ENCODE measurements at regions not wholly inside any gene's neighbourhood (a gene's known extent, or its start where the extent isn't known, plus 50 kb on each side); places are given as distances from the start of the nearest gene placed in this dataset.

DNA sequence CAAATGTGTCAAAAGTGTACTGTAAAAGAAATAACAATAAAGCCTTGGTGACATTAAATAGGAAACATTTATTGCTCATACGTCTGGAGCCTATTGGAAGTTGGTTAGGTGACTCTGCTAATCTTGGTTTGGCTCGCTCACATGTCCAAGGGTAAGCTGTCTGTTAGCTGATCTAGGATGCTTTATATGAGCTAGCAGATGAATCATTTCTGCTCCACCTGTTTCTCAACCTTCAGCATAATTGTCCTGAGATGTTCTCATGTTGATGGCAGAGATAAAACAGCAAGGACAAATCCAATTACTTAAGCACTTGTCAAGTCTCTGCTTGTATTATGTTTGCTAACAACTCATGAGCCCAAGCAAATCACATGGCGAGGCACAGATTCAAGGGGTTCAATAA, 56.0 kb upstream of the CD53 start:
- DNase-seq (ENCODE audit: low read depth): no peak

DNA sequence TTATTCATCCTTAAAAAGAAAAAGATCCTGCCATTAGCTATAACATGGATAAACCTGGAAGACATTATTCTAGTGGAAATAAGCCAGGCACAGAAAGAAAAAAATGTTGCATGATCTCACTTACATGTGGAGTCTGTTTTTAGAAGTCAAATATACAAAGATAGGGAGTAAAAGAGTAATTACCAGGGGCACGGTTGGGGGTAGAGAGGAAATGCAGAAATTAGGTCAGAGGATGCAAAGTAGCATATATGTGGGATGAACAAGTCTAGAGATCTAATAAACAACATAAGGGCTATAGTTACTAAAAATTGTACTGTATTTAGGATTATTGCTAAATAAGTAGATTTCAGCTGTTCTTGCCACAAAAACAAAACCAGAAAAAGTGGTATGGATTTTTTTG, 61.4 kb upstream of the CD53 start:
- no peak for DNase-seq (ENCODE audit: low read depth)

DNA sequence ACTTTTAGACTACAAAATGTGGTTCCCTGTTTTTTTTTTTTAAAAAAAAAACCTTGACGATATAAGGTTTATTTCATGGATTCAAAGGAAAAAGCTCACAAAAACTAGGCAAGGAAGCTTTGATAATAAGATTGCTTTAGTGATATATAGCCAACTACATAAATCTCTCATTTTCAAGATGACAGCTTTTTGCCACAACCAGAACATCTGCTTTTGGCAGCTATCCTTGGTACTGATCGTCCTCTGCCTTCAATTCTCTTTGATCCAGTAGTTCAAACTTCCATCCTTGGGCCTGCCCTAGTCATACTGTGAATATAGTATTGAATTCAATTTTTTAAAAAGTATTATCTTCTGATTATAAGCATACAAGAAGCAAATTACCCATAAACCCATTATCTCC, 72.9 kb upstream of the CD53 start:
- no peak for DNase-seq (ENCODE audit: low read depth)

DNA sequence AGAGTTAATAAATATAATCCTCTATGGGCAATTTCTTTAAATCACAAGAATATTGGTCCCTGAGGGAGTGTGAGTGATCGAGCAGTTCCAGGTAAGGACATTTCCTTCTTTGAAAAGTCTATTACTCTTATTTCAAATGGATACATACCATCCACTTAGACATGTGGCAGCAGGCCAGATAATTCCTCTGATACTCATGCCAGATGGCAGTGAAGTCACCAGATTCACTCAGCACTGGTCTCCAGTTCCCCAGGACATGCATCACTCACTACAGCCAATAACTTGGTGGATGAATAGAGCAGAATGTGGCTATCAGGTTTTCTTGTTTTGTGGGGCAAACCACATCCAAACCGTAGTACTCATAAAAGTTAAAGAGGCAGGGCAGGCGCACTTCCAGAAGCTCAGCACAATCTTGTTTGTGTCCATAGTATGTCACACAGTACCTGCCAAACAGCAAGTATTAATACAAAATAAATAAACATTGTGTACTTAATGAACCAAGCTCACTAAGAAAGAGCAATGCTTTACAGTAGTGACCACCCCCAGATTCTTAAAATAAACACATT, 74.2 kb upstream of the CD53 start:
- no peak for DNase-seq (ENCODE audit: low read depth)

DNA sequence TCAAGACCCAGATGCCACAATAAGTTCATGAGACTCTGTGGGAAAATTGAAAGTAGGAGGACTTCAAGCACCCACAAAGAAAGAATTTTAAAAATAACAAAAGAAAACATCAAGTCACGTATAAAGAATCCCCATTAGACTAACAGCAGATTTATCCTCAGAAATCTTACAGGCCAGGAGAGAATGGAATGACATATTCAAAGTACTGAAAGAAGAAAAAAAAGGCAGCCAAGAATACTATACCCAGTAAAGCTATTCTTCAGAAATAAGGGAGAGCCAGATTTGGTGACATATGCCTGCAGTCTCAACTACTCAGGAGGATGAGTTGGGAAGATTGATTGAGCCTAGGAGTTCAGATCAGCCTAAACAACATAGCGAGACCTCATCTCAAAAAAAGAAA, 84.3 kb upstream of the CD53 start:
- no peak for DNase-seq (ENCODE audit: low read depth)

DNA sequence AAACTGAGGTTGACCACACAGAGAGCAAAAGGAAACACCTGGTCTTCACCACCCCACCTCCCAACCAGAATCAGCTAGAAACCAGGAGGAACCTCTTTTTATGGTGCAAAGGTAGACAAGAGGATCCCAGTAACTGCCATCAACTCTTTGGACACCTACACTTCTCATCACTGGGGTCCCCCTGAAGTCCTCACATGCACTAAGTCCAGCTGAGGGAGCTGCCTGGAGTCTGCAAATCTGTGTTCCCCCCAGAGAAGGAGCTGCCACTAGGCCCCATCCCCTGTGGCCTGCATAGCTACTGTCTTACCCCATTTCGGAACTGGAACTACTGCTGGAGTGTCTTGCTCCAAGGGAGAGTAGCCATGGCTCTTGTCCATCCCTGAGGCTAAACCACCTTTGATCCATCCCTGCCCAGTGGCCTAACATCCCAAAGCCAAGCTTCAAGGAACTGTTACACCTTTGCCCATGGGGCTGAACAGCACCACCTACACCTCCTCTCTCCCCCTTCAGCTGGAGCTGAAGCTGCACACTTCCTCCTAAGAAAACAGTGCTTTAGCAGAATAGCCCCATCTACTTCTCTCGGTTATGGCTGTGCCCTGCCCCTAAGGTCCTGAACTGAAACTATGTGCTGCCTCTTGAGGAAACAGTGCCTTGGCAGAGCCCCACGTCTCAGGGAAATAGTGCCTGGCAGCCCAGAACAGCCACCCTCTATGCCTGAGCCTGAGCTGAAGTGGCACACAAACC, 85.4 kb upstream of the CD53 start:
- DNase-seq (ENCODE audit: low read depth): no peak

DNA sequence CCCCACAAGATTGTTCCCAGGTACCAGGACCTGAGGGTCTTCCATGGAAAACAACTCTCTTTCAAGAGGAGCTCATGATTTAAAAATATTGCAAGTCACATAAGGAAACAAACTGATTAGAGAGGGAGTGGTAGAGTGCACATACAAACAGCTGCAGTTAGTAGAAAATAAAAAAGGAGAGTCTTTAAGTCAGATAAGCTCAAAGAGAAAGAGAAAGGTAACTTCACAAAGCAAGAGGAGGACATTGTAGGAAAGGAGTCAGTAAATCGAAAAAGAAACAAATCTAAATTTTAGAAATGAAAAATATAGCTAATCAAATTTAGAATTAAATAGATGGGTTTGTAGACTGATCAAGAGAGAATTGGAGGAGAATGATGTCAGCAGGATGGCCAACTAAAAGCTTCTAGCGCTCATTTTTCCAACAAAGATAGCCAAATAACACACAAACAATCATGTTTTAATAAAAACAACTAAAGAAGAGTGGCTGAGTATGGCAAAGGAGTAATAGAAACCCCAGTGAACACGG, 86.1 kb upstream of the CD53 start:
- no peak for DNase-seq (ENCODE audit: low read depth)

DNA sequence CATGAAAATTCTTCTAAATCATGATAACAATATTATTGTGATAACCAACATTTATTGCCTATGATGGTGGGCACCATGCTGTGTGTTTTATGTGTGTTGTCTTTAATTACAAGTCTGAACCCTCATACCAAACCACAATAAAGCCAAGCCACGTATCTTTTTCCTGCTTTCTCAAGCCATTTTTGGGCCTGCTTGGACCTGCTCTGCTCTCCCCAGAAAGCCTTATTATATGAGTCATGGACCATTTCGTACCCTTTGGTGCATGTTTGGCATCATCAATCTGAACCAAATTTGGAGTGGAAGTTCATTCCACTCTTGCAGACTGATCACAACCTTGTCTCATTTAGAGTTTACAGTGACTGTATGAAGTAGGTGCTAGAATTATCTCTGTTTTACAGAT, 87.3 kb upstream of the CD53 start:
- no peak for DNase-seq (ENCODE audit: low read depth)

DNA sequence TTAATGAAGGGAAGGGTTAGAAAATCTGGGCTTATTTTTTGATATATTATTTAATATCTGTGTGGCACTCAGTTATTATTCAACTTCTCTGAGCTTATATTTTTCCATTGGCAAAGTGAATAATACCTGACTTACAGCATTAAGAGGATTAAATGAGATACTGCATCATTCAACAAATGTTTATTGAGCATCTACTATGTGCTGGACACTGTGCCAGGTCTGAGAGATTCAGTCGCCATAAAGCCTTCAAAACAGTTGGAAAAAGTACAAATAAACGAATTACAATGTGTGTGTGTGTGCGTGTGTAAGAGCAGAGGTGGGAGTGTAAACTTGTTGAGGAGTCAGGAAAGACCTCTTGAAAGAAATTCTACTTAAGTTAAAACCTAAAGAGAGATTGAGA, 87.9 kb upstream of the CD53 start:
- no peak for DNase-seq (ENCODE audit: low read depth)

DNA sequence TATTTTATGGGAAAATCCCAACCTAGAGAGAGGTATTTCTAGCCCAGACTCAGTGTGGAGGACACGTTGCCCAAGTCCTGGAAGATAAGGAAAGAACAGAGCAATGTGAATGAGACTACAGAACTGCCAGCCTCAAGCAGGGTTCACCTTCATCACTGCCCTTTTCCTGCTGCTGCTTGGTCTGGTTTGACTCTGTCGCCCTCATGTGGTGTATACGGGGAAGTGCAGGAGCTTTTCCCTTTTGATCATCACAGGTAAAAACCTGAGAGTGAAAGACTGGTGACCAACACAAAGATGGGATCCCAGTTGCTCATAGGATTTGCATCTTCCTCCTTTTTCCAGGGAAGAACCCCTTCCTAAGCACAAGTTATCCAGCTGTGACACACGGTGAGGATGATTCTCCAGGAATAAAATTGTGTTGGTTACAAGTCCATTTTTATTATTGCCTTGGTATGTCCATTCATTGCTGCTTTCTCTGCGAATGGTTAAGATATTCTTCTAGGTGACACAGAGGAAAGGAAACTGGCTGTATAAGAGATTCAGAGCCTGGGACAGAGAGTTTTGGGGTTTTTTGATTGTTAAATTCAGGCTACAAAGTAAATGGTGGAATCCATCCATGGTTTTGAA, 89.5 kb upstream of the CD53 start:
- DNase-seq (ENCODE audit: low read depth): no peak

DNA sequence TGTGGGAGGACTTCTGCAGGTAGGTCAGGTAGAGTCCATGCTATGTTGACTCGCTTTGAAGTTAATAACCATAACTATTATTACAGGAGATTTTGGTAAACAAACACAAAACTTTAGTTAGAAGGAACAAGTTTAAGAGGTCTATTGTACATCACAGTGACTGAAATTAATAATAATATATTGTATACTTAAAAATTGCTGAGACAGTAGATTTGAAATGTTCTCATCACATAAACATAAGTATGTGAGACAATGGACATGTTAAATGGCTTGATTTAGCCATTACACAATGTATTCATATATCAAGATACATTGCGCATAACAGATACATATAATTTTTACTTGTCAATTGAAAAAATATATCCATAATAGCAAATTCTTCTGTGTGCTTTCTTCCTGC, 91.4 kb upstream of the CD53 start:
- DNase-seq (ENCODE audit: low read depth): no peak

DNA sequence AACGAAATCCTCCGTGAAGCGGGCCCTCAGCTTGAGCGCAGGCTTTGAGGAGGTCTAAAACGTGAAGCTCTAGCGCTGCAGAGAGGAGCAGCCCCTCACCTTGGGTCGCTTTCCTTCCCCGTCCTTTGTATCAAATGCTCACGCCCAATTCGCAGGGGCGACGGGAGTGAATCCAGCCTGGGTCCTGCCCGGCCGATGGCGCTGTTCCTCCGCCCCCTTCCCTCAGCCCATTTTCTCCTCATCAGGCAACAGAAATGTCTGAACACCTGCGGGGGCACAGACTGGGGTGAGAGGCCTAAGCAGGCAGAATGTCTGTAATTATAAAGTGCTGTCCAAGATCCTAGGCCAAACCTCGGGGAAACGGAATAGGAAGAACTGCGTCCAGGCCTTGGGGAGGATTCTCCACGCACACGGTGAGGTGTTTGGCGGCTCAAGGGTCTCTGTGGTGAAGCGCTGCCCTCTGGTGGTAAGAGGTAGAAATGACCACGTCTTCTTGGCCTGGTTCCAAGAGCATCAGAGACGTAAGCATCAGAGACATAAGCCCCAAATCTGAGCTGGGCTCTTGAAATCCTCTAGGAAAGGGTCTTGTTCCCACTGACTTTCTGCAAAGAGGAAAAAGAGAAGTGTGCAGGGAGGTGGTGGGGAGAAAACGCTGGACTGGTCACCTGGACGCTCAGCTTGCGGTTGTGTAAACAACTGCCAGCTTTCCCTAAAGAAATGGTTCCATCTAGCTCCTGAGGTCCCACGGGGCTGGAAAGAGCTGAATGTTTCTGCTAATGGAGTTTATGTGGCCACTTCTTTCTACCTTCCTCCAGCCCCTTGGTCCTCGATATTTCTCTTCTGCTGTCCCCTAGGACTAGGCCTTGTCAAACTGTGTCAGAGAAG, 92.1 kb upstream of the CD53 start:
- peak; percentile 64 for DNase-seq (ENCODE audit: low read depth)

DNA sequence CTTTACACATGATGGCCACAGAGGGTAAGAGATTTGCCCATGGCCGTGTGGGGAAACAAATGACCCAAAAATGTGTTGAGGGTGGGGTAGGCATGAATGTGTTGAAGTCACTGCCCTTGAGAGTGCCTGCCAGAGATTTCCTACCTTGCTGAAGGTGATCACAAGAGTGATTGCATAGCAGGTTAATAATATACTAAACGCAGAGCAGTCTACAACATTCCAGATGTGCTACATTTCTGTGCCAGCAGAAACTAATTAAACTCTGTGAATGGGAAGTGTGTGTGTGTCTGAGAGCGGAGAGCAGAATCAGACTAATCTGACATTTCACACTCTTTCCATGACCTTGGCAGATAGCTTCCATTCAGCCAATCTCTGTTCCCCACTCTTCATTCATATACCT, 93.3 kb upstream of the CD53 start:
- DNase-seq (ENCODE audit: low read depth): no peak

DNA sequence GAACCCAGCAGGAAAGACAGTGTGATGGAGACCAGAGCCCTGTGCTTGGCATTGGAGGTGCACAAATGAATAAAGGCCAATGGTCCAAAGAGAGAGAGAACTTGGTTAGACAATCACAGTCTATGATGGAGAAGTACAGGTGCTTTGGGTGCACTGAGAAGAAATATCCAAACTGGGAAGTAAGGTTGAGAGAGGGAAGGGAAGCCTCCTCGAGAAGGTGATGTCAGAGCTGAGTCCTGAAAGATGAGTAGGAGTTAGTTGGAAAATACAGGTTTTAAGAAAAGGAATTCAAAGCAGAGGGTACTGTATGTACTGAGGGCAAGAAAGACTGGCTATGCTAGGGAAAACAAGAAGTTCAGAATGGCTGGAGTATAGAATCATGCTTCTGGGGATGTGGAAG, 94.1 kb upstream of the CD53 start:
- no peak for DNase-seq (ENCODE audit: low read depth)

DNA sequence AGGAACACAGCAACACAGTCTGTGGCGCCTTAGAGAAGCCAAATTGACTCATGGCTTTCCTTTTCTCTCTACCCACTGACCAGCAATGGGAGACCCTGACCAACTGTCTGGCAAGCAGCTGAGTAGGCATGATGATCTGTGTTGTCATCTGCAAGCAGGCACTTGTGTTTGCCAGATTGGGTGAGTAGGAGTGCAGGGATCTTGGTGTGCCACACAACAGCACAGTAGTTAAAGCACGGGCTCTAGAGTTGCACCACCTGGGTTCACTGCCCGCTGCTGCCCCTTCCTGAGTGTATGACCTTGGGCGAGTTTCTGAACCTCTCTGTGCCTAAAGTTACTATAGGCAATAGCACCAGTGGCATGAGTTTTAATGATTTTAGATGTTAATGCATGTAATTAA, 95.7 kb upstream of the CD53 start:
- DNase-seq (ENCODE audit: low read depth): no peak

DNA sequence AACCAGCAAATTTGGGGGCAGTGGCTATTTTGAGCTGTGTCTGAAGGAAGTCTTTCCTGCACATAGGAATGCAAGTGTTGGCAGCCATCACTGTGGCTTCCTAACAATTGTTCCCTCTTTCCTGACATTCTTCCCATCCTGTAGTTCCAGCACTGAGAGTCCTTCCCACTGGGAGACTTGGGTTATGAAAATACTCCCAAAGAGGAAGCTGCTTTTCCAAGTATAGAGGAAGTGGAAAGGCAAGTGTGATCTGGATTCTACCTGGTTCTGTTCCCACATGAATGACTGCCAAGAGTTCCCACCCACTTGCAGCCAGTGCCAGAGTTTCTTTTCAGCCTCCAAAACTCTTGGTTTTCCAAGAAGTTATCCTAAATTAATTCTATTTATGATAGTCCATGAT, 98.5 kb upstream of the CD53 start:
- no peak for DNase-seq (ENCODE audit: low read depth)

DNA sequence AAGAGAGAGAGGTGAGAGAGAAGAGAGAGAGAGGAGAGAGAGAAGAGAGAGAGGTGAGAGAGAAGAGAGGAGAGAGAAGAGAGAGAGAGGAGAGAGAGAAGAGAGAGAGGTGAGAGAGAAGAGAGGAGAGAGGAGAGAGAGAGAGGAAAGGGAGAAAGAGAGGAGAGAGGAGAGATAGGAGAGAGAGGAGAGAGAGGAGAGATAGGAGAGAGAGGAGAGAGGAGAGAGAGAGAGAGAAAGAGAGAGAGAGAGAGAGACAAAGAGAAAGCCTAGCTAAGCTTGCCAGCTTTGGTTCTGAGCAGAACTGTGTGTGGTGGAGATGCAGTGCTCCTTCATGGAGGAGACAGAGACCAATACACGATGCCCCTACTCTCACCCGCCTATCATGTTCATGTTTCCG, 99.1 kb upstream of the KCNA3 start:
- no peak for DNase-seq (ENCODE audit: low read depth)

DNA sequence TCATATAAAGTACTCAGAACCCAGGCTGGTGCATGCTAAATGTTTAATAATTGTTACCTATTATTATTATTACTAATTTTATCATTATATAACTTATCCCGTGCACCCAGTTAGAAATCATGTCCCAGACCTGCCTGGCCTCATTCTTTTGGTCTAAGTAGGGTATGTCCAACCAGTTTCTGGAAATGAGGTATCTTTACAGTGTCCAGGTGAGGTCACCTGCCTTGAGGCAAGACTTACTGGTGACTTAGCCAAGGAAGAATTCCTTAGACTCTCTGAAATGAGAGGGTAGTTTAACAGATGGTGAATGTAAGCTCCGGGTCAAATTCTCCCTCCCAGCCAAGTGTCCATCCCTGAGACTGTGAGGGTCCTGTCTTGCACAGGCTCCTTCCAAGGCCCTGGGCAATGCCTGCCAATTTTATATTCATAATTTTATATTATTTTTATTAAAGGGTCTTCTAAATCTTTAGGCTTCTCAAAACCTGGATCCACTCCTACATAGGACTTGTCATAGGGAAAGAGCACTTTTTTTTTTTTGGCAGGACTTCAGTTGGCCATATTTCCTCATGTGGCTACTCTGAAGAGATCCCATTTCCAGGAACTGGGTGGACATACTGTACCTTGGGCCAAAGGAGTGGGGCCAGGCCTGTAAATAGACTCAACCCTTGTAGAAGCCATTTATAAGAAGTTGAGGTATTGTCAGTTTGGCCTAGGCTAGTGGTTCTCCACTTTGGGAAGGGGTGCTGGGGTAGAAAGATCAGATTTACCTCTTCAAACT, 96.7 kb upstream of the KCNA3 start:
- DNase-seq (ENCODE audit: low read depth): no peak

DNA sequence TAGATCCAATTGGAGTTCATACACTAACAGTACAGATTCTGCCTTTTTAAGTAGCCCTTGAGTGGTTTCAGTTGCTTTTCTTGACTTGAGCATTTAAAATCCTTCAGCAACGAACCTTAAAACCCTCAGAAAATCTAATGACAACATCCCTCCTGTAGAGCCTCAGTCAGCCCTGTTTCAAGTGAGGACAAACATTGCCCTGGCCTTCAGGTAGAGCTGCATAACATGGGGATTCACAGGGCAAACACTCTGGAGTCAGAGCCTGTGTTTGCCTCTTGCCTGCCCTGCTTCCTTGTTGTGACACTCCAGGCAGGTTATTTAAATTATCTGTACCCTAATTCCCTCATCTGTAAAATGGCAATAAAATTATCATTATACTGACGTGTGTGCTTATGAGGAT, 96.1 kb upstream of the KCNA3 start:
- no peak for DNase-seq (ENCODE audit: low read depth)

DNA sequence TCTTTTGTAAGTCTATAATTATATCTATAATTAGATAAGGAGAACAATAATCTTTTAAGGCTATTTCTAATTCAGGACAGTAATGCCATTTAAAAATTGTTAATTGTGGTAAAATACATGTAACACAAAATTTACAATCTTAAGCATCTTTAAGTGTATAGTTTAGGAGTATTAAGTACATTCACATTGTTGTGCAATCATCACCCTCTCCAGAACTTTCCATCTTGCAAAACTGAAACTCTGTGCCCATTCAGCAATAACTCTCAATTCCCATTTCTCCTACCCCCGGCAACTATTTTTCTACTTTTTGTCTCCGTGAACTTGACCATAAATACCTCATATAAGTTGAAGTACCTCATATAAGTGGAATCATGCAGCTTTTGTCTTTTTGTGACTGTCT, 93.9 kb upstream of the KCNA3 start:
- no peak for DNase-seq (ENCODE audit: low read depth)

DNA sequence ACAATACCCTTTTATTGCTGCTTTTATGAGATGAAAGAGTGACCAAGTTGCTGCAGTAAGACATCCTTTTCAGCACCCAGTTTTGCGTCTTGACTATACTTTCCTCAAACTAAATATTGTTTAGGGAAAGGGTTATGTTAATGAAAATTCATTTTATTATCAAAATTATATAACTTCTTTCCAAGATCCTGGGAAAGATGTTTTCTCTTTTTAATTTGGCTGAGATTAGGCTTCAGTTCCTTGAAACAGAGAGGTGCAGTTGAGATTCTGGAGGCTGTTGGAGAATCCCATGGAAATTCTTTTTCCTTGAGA, 91.6 kb upstream of the KCNA3 start:
- DNase-seq (ENCODE audit: low read depth): no peak
